ENCODE measurements at regions not wholly inside any gene's neighbourhood (a gene's known extent, or its start where the extent isn't known, plus 50 kb on each side); places are given as distances from the start of the nearest gene placed in this dataset.

DNA sequence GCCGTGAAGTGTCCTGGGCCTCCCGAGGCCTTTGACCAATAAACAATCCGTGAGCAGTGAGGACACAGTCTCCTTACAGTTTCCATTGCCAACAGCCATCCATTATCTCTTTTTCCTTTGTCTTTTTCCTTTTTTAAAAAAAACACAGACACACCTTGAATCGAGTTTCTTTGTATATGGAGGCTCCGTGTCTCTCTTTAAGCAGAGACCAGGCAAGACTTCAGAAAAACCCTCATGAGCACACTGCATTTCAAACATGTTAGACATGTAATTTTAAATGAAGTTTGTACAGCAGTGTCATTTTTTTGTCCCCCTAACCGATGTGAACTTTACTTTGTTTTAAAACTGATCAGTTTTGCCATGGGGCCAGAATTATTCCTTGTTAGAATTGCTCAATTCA, 111.1 kb downstream of the SPTSSA start:
- FAIRE-seq (no peak), DNase-seq (ENCODE audit: low spot score) (no peak)

DNA sequence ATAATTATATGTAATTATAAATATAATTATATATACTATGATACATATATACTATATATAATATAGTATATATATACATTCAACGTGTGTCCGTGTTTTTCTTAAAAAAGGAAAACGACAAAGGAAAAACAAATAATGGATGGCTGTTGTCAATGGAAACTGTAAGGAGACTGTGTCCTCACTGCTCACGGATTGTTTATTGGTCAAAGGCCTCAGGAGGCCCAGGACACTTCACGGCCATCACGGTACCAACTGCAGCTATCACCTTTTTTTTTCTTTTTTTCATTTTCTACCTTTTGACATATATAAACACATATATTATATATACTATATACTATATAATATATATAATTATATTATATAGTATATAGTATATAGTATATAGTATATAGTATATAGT, 113.4 kb downstream of the SPTSSA start:
- no peak for FAIRE-seq
- DNase-seq (ENCODE audit: low spot score): no peak

DNA sequence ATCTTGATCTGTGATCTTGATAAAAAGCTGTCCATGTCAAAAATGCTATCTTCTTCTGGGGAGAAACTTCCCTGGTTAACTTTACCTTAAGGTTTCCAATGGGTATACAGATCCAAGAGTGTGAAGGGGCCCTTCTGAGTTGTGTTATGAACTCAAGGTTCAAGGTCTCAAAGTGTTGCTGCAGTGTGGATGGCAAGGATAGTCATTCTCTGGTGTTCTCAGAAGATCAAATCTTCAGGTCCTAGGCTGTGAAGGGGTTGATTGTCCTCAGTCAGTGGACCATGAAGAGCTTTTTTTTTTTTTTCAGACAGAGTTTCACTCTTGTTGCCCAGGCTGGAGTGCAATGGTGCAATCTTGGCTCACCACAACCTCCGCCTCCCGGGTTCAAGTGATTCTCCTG, 114.4 kb downstream of the SPTSSA start:
- DNase-seq (ENCODE audit: low spot score): no peak
- no peak for FAIRE-seq

DNA sequence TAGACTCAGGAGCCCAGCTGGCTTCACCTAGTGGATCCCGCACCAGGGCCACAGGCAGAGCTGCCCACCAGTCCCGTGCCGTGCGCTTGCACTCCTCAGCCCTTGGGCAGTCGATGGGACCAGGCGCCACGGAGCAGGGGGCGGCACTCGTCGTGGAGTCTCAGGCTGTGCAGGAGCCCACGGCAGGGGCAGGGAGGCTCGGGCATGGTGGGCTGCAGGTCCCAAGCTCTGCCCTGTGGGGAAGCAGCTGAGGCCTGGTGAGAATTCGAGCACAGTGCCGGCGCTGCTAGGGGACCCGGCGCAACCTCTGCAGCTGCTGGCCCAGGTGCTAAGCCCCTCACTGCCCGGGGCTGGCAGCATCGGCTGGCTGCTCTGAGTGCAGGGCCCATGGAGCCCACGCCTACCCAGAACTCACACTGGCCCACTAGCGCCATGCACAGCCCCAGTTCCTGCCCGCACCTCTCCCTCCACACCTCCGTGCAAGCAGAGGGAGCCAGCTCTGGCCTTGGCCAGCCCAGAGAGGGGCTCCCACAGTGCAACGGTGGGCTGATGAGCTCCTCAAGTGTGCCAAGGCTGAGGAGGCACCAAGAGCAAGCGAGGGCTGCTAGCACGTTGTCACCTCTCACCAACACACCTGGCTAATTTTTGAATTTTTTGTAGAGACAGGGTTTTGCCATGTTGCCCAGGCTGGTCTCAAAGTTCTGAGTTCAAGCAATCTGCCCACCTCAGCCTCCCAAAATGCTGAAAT, 116.1 kb downstream of the SPTSSA start:
- no peak for FAIRE-seq

DNA sequence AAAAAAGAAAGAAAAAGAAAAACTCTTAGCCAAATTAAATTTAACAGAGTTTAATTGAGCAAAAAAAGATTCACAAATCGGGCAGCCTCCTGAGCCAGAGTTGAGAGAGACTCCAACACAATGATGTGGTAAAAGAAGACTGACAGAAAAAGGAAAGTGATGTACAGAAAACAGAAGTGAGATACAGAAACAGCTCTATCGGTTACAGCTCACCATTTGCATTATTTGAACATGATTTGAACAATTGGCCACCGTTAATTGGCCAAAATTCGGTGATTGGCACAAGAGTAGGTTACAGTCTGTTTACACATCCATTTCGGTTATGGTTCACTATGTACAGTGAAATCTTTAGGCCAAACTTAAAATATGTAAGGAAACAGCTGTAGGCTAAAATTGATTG, 117.7 kb downstream of the SPTSSA start:
- no peak for FAIRE-seq
- no peak for DNase-seq (ENCODE audit: low spot score)

More for the DNA sequence above, 116.1 kb downstream of the SPTSSA start:
- no peak for DNase-seq (ENCODE audit: low spot score)

DNA sequence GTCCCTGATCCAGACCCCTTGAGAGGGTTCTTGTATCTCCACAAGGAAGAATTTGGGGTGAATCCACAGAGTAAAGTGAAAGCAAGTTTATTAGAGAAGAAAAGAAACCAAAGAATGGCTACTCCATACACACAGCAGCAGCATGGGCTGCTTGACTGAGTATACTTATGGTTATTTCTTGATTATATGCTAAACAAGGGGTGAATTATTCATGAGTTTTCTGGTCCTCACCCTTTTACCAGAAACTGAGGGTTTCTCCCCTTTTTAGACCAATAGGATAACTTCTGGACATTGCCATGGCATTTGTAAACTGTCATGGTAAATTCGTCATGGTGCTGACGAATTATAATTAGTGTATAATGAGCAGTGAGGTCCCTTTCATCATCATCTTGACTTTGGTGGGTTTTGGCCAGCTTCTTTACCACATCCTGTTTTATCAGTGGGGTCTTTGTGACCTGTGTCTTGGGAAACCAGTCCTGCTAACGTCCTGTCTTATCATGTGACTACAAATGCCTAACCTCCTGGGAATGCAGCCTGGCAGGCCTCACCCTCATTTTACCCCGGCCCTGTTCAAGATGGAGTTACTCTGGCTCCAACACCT, 121.9 kb downstream of the SPTSSA start:
- FAIRE-seq (no peak), DNase-seq (ENCODE audit: low spot score) (no peak)

DNA sequence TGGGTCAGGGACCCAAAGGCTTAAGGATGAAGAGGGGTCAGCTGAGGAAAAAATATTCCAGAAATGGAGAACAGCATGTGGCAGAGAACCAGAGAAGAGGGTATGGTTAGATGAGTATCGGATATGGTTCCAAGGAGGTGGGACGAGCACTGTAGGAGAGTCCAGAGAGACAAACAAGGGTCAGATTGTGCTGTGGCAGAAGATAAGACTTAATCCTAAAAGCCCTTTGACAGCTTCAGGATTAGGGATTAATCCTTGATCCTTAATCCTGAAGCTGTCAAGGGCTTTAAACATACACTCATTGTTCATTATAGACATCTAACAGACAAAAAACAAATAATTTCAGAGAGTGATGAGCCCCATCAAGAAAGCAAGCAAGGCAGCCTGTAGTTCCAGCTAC, 124.0 kb downstream of the SPTSSA start:
- DNase-seq (ENCODE audit: low spot score) (no peak), FAIRE-seq (no peak)

DNA sequence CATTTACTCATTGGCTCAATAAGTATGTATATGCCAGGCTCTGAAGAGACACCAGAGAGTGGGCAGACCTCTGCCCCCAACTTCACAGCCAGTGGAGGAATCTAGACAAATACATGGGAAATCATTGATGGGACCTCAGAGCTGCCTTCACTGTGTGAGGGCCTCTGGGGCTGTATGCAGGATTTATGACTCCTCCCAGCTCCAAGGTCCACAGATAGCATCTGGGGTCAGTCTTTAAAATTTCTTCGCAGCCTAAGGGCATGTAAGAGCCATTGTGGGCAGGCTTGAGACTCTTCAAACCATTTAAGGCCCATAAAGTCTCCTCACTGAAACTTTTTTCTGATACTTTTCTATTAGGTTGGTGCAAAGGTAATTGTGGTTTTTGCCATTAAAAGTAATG, 125.5 kb downstream of the SPTSSA start:
- no peak for DNase-seq (ENCODE audit: low spot score)
- FAIRE-seq: no peak

DNA sequence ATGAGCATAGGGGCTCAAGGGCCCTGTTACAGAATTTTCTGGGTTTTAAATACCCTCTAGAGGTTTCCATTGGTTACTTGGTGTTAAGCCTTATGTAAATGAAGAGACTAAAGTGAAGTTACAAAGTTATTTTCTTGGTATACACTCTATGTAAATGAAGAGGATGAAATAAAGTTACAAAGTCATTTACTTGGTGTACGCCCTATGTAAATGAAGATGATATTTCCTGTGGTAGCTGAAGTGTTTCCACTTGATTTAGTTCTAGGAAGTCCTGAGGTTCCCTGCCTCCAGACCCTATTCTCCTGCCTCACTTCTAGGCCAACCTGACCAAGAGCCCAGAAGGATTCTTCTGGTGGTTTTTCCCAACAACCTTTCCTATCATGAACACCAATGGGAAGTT, 126.1 kb downstream of the SPTSSA start:
- DNase-seq (ENCODE audit: low spot score) (no peak), FAIRE-seq (no peak)

DNA sequence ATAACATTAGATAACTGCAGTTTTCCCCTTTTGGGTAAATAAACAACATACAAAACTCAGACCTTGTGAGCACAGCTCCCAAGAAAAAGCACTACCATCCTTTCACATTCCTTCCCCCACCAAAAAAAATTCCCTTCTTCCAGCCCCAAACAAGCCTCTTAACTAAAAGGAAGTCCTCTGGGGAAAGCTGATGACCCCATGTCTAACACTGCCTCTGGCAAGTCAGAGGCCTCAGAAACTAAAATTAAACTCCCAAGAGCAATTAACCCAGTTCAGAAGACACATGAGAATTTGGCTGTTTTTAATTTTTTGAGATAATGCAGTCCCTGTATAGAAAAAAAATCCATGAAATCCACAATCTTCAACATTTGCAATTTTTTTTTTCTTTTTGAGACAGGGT, 127.7 kb downstream of the SPTSSA start:
- DNase-seq (ENCODE audit: low spot score) (no peak), FAIRE-seq (no peak)

DNA sequence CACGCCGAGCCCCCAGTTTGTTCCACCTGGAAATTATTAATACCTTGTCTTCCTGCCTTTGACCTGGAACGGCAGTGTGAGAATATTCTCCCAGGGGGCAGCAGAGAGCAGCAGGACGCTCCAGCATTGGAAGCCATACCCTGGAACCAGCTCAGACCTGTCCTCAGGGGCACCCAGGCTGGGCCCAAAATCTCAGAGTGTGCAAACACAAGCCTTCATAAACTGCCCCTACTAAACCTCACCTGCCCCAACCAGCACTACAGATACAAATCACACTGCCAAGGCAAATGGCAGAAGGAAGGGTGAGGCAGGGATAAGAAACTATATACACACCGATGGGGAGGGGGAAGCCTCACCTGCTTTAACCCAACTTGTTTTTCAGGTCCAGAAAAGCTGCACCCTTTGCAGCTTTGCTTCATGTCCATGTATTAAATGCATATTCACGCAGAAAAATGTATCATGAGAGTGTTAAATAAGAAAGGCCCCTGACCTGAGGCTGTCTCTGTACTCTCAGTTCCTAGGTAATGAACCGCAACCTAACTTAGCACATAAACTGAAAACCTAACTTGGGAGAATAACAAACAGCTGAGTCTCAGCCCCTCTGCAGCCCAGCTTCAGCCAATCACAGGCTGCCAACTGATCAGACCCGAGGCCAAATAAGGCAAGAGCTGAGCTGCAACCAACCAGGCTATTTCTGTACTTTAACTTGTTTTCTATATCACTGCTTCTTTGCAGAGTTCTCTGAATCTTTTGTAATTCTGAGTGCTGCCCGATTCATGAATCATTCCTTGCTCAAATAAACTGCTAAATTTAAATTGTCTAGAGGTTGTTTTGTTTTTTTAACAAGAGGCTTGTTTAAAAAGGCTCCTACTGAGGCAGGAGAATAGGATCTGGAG, 130.1 kb downstream of the SPTSSA start:
- no peak for FAIRE-seq

DNA sequence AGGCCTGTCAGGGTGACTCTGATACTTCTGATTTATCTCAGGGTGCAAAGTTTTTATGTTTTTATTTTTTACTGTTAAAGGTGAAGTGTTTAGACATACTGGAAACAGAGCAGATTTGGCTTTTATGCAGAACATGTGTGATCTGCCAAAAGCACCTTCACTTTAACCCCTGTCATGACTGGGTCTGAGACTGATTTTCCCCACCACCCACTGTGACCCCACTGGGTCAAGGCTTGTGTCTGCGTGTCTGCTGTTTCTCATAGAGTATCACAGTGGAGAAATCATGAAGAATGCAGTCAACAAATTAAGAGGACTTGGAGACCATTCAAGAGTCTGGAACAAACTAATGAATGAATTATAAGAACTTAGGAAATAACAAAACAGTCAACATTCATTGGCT, 131.2 kb downstream of the SPTSSA start:
- FAIRE-seq: no peak
- DNase-seq (ENCODE audit: low spot score): no peak

More for the DNA sequence above, 130.1 kb downstream of the SPTSSA start:
- DNase-seq (ENCODE audit: low spot score): no peak

DNA sequence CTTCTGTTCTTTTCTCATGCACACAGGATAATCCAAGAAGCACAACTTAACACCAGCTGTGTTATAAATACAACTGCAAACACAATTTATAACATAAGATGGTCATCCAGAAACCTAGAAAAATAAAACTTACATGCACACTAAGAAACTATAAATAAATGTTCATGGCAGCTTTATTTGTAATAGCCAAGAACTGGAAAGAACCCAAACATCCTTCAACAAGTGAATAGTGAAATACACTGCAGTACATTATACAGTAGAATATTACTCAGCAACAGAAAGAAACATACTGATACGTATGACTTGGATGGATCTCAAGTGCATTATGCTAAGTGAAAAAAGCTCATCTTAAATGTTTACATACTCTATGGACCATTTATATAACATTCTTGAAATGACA, 132.7 kb downstream of the SPTSSA start:
- no peak for DNase-seq (ENCODE audit: low spot score)
- no peak for FAIRE-seq

DNA sequence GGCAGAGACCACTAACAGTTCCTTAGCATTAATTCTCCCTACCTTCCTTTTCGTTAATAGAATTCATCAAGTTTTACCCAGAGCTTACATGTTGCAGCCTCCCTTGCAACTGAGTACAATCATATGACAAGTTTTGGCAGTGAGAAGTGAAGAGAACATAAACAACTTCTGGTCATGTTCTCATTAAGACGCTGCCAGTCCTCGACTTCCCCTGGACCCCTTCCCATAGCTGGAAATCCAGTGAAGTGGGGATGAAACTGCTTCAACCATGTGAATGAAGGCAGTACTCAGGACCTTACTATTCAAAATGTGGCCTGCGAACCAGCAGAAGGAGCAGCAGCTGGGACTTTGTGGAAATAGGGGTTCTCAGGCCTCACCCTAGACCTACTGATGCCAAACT, 133.9 kb downstream of the SPTSSA start:
- DNase-seq (ENCODE audit: low spot score) (no peak), FAIRE-seq (no peak)

DNA sequence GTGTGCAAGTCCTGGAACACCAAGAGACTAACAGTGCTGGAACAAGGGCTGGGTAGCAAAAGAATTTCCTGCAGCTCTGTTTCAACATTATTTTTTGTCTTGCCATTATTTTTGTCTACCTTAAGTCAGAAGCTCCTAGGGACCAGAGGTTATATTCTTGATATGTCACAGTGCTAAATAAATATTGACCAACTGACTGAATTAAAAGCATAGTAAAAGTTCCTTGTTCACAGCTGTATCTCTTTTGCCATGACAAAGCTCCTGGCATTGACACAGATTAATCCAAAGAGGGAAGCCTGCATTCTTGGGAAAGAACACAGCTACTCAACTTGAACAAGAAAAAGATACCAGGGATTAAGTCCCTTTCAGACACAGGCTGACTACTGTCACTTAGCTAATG, 136.5 kb downstream of the SPTSSA start:
- FAIRE-seq: no peak
- DNase-seq (ENCODE audit: low spot score): no peak

DNA sequence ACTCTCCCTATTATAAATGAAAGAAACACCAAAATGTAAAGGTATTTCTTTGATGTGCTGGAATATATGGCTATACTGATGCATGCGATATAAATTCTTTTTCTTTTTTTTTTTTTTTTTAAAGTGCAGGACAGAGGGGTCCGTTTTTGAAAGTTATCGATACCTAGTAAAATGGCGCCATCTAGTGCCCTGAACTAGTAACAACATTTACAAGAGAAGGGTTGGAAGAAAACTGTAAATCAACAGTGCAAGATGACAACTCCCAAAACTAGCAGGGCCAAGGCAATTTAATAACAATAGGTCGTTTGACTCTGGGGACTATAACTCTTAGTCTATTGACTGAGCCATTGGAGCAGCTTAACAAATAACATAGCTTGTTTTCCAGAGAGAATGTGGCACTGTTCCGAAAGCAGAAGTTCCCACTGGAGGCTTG, 137.7 kb downstream of the SPTSSA start:
- DNase-seq (ENCODE audit: low spot score) (no peak), FAIRE-seq (no peak)

DNA sequence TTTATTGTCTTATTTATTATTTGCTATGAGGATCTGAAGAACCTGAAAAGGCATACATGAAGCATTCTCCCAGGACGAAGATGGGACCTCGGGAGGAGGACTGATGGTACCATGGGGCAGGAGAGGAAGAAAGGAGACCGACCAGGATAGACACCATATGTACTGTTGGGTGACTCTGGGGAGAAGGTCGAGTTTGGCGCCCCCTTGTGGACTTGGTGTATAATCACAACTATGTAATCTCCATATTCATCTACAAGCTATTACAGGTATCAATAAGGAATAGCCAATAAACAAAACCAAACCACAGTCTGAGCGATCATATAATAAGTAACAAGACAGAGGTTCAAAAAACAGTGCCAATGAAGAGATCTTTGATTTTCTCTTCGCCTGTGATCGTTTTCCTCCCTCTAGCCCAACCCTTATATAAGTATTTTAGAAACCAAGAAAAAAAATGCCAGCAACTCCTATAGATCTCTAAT, 139.1 kb downstream of the SPTSSA start:
- FAIRE-seq: no peak

DNA sequence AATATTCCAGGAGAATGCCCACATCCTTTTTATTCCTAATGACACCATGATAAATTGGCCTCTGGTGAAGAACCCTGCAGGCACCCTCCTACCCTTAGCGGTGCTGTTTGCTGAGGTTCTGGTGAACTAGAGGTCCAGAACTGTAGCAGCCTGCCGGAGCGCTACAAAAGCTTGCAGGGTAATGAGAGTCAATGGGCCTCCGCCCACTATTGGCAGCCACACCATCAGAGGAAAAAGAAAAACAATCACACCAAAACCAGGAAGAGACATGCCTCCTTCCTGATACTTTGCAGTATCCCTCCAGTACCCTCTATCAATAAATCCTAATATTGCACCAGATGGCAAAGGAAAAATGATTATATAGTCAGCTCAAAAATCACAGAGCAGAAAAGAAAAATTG, 142.9 kb downstream of the SPTSSA start:
- DNase-seq (ENCODE audit: low spot score) (no peak), FAIRE-seq (no peak)

More for the DNA sequence above, 139.1 kb downstream of the SPTSSA start:
- DNase-seq (ENCODE audit: low spot score): peak; percentile 28

DNA sequence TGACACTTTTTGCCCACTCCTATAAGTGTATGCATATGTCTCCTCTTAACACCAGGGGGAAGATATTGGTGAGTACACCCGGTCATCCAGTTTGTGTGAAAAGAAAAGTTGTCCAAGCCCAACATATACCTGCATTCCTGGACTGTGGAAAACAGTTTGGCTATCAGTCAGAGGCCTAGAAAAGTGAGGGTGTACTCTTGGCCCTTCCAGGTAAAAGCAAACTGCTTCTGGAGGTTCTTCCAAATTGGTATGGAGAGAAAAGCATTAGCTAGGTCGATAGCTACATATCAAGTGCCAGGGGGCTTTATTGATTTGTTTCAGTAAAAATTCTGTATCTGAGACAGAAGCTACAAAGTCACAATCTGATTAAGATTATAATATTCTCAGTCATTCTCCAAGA, 144.0 kb downstream of the SPTSSA start:
- DNase-seq (ENCODE audit: low spot score): no peak
- FAIRE-seq: no peak

DNA sequence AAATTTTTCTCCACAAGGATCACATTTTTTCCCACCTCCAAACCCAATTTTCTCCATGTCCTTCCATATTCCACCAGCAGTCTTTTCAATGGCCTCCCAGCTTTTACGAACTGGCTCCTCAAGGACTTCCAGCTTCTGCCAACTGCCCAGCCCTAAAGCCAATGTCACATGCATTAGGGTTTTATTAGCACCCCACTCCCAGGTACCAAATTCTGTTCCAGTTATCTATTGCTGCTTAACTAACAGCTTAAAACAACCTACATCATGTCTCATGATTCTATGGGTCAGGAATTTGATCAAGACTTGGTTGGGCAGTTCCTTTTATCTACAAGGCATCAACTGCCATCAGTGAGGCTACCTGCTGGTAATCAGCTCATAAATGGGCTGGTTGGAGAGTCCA, 151.3 kb downstream of the SPTSSA start:
- FAIRE-seq (no peak), DNase-seq (ENCODE audit: low spot score) (no peak)

DNA sequence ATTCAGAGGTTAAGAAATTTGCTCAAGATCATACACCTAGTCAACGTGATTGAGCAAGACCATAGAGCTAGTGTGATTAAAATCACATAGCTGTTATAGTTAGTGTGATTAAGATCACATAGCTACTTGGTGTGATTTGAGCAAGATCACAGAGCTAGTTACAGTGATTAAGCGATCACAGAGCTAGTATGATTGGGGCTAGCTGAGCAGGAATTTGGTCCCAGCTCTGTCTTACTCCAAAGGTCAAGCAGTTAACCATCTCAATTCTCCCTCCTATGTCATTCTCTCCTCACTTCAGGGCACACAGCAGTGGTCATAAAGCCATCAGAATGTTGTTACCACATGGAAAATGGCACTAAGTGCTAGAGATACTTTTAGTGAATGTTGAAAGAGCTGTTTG, 158.2 kb downstream of the SPTSSA start:
- no peak for DNase-seq (ENCODE audit: low spot score)
- FAIRE-seq: no peak

DNA sequence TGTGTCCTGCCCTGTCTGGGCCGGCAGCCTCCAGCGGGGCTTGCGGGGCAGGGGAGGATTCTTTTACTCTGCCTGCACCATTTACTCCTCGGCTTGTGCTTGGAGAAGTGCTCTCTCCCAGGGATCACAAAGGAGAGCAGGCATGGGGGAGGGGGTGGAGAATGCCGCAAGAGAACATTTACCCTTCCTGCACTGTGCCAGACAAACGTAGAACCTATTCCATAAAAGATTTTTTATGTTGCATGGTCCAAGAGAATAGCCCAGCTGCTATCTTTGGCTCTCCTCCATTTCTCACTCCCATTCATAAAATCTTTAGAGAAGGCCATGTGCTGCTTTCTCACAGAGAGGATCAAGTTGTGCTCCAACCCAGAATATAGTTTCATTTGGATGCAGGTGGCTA, 159.4 kb downstream of the SPTSSA start:
- DNase-seq (ENCODE audit: low spot score): no peak
- no peak for FAIRE-seq
